ENCODE measurements at regions not wholly inside any gene's neighbourhood (a gene's known extent, or its start where the extent isn't known, plus 50 kb on each side); places are given as distances from the start of the nearest gene placed in this dataset.

DNA sequence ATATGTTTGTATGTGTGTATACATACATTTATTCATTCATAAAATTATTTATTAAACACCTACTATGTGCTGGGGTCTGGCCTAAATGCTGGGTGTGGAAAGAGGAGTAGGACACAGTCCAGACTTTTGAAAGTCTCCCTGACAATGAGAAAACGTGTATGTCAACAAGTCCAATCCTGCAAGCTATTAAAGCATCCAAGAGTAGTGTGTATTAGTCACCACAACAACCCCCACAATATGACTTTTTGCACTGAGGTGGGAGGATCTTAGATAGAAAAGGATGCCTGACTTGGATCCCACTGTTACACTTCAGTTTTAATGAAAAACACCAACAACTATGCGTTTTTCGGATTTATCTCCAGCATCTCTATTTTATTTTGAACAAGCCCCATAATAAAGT, 446.4 kb downstream of the EPHA4 start:
- TF ChIP-seq, protein P1, sequence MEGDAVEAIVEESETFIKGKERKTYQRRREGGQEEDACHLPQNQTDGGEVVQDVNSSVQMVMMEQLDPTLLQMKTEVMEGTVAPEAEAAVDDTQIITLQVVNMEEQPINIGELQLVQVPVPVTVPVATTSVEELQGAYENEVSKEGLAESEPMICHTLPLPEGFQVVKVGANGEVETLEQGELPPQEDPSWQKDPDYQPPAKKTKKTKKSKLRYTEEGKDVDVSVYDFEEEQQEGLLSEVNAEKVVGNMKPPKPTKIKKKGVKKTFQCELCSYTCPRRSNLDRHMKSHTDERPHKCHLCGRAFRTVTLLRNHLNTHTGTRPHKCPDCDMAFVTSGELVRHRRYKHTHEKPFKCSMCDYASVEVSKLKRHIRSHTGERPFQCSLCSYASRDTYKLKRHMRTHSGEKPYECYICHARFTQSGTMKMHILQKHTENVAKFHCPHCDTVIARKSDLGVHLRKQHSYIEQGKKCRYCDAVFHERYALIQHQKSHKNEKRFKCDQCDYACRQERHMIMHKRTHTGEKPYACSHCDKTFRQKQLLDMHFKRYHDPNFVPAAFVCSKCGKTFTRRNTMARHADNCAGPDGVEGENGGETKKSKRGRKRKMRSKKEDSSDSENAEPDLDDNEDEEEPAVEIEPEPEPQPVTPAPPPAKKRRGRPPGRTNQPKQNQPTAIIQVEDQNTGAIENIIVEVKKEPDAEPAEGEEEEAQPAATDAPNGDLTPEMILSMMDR (conservative IDR thresholded peaks at IDR 0.05; ENCODE audit: low read depth, low read length), result no peak
- no peak overlapping the region for H3K4me3 ChIP-seq (ENCODE audit: low read depth, low read length)

DNA sequence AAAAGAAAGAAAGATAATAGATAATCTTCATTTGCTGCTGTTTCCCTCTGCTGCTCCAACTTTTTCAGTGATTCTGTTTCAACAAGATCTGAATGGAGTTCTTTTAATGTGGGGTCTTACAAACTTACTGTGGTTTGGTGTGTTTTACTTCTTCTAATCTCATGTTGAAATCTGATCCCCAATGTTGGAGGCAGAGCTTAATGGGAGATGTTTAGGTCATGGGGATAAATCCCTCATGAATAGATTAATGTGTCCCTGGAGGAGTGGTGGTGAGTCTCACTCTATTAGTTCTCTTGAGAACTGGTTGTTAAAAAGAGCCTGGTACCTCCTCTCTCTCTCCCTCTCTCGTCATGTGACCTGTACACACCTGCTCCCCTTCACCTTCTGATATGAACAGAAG, 442.4 kb downstream of the EPHA4 start:
- TF ChIP-seq, protein P1 (conservative IDR thresholded peaks at IDR 0.05; ENCODE audit: low read depth, low read length), result no peak
- H3K4me3 ChIP-seq (ENCODE audit: low read depth, low read length), result no peak overlapping the region
- no peak for DNase-seq (ENCODE audit: low read depth)

More for the DNA sequence above, 446.4 kb downstream of the EPHA4 start:
- no peak for DNase-seq (ENCODE audit: low read depth)

DNA sequence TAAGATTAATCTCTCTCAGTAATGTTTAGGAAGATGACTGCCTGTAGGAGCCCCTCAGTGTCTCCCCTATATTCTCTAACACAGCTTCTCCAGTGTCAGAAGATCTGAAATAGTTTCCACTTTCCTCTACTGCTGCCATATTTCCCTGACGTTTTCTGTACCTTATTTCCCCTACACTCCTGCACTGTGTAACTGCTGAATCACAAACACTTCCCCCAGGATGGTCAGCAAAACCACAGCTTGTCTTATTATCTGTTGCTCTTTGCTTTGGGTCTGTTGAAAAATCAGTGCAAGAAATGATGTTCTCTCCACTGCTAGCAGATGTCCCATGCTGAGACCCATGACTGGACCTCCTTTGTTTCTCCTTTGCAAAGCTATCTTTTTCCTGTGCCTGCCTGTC, 441.7 kb downstream of the EPHA4 start:
- no peak for DNase-seq (ENCODE audit: low read depth)
- no peak overlapping the region for H3K4me3 ChIP-seq (ENCODE audit: low read depth, low read length)
- TF ChIP-seq, protein P1 (conservative IDR thresholded peaks at IDR 0.05; ENCODE audit: low read depth, low read length), result no peak

DNA sequence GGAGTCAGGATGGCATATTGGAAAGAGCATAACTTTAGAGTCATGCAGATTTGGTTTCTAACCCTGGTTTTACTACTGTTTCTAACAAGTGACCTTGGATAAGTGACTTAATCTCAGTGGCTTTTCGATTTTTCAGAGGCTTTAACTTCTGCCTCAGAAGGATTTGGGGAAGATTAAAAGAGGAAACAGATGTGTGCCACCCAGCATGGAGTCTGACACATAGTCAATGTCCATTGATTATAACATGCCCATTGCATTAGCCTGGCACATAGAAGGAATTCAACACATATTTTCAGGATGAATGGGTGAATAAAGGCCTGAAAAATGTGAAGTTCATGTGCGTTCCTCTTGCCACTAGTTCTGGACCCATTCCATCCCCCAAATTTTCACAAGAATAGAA, 438.2 kb downstream of the EPHA4 start:
- TF ChIP-seq, protein P1 (conservative IDR thresholded peaks at IDR 0.05; ENCODE audit: low read depth, low read length), result no peak
- no peak overlapping the region for H3K4me3 ChIP-seq (ENCODE audit: low read depth, low read length)
- DNase-seq (ENCODE audit: low read depth), result no peak

DNA sequence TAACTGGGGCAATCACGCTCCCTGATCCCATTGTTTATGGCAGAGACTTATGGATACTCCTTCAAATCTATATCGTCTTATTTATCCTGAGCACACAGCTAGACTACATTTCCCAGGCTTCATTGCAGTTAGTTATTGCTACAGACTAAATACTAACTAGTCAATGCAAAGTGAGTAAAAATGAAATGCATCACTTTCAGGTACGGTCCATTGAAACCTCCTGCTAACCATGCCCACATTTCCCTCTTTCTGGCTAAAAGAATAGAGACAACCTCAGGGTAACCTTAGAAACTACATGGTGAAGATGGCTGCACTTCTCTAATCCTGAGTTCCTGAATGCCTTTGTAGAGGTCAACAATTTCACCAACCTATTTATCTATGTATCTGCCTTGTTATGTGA, 437.4 kb downstream of the EPHA4 start:
- TF ChIP-seq, protein P1 (conservative IDR thresholded peaks at IDR 0.05; ENCODE audit: low read depth, low read length), result no peak
- DNase-seq (ENCODE audit: low read depth), result no peak
- no peak overlapping the region for H3K4me3 ChIP-seq (ENCODE audit: low read depth, low read length)

DNA sequence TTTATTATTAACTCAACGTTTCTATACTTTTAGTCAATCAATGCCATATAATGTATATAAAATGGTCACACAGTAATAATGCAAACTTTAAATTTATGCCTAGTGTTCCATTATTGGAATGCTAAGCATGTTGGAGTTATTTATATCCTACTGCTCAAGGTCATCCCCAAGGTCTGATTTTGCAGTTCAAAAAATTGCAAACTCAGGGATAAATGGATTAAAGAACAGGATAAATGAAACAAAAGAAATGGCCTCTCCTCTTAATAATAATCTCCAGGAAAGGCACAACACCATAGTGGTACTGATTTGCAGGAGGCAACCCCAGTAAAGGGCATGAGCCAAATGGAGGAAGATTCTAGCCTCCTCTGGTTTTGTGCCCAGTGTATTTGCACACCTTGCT, 436.4 kb downstream of the EPHA4 start:
- TF ChIP-seq, protein P1 (conservative IDR thresholded peaks at IDR 0.05; ENCODE audit: low read depth, low read length), result no peak
- H3K4me3 ChIP-seq (ENCODE audit: low read depth, low read length), result no peak overlapping the region
- no peak for DNase-seq (ENCODE audit: low read depth)

DNA sequence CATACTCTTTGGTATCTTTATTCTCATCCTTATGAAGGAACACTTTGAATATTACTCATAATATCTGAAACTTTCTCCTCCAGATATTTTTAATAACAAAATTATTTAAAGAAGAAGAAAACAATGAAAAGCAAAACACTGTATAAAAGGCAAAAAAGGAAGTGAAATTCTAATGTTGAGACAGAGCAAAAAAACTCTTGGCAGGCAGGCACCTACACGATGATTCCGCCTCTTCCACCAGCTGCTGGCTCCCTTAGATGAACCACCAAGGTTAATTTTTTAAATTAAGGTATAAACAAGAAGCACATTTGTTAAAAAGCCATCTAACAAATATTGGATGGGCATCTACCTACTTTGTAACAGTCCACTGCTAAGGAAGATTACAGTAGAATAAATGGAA, 434.7 kb downstream of the EPHA4 start:
- H3K4me3 ChIP-seq (ENCODE audit: low read depth, low read length), result no peak overlapping the region
- DNase-seq (ENCODE audit: low read depth), result no peak
- TF ChIP-seq, protein P1 (conservative IDR thresholded peaks at IDR 0.05; ENCODE audit: low read depth, low read length), result no peak
